ENCODE measurements at regions not wholly inside any gene's neighbourhood (a gene's known extent, or its start where the extent isn't known, plus 50 kb on each side); places are given as distances from the start of the nearest gene placed in this dataset.

DNA sequence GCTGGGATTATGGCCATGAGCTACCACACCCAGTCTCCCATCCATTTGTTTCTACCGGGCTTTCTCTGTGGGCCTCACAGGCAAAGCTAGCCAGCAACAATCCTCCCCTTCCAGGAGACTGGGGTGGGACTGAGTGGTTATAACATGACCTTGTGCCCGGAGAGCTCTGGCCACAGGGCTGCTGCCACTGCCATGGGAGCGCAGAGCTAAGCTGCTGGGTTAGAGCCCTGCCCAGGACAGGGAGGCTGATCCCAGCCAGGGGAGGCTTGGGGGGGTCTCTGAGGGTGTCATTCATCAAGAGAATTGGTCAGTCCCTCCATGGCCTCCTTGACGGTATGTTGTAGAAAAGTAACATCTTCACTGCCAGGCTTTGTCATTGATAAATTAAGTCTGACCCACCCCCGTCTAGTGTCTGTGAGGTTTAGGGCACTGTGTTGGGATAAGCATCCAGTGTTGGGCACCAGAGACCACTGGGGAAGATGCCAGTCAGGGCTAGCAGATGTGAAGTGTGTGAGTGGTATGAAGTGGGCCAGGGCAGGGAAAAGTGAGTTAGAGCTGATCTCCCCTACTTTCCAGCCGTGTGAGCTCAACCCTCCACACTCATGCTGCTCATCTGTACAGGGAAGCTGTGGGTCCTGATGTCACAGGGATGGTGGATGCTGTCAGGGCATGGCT lies 368.4 kb upstream of the HS6ST1 start:
- no peak for TF ChIP-seq PAX5 (IDR thresholded peaks at IDR 0.05; ENCODE audit: insufficient read depth, low read length, severe bottlenecking)
- TF ChIP-seq POU2F2 (IDR thresholded peaks at IDR 0.05; ENCODE audit: low read depth, low read length): no peak
- no peak for TF ChIP-seq TAF1 (IDR thresholded peaks at IDR 0.05; ENCODE audit: low read depth, low read length)
- TF ChIP-seq POLR2AphosphoS5 (IDR thresholded peaks at IDR 0.05; ENCODE audit: low read depth, low read length): no peak
- no peak for TF ChIP-seq SPI1 (IDR thresholded peaks at IDR 0.05; ENCODE audit: low read depth, low read length)
- TF ChIP-seq POLR2A (IDR thresholded peaks at IDR 0.05; ENCODE audit: low read depth, low read length): no peak
- no peak for FAIRE-seq

DNA sequence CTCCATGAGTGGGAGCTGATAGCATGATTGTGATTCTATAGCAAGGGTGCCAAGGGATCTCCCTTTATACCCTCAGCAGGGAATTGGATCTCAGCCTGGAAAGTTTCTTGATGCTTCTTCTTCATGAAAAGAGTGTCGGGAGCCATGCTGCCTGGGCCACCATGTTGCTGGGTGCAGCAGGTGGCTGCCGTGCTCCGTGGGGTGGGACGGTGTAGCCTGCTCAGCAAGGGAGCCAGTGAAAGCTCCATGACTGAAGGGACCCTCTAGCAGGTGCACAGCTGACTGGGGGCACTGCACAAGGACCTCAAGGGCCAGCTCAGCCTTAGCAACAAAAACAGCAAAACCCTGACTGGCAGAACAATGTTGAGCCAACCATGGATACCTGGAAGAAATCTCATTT lies 368.9 kb upstream of the HS6ST1 start:
- DNase-seq (ENCODE audit: insufficient read length, low spot score) (no peak), FAIRE-seq (no peak)
- TF ChIP-seq PAX5 (IDR thresholded peaks at IDR 0.05; ENCODE audit: insufficient read depth, low read length, severe bottlenecking): no peak
- TF ChIP-seq TAF1 (IDR thresholded peaks at IDR 0.05; ENCODE audit: low read depth, low read length): no peak
- TF ChIP-seq POLR2A (IDR thresholded peaks at IDR 0.05; ENCODE audit: low read depth, low read length): no peak
- no peak for TF ChIP-seq POLR2AphosphoS5 (IDR thresholded peaks at IDR 0.05; ENCODE audit: low read depth, low read length)
- TF ChIP-seq POU2F2 (IDR thresholded peaks at IDR 0.05; ENCODE audit: low read depth, low read length): no peak
- TF ChIP-seq SPI1 (IDR thresholded peaks at IDR 0.05; ENCODE audit: low read depth, low read length): no peak

More for the DNA sequence above, 368.4 kb upstream of the HS6ST1 start:
- DNase-seq (ENCODE audit: insufficient read length, low spot score): no peak

DNA sequence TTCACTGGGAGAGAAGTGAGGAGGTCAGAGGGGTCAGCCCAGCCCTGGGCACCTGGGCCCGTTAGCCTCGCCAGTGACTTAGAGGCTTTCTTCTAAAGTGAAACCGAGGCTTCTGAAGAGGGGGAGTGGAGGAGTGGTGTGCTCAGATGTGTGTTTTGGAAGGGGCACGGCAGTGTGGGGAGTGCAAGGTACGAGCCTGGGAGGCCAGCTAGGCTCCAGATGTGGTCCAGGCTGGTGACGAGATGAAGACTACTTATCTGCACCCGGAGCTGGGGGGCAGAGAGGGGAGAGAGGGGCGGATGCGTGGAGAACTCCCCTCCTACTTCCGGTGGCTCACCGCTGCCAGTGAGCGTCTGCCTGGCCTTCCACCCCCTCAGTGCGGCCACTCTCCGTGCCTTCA lies 371.3 kb upstream of the HS6ST1 start:
- FAIRE-seq: no peak
- DNase-seq (ENCODE audit: insufficient read length, low spot score): no peak
- TF ChIP-seq SPI1 (IDR thresholded peaks at IDR 0.05; ENCODE audit: low read depth, low read length) (no peak), POU2F2 (IDR thresholded peaks at IDR 0.05; ENCODE audit: low read depth, low read length) (no peak), TAF1 (IDR thresholded peaks at IDR 0.05; ENCODE audit: low read depth, low read length) (no peak), POLR2A (IDR thresholded peaks at IDR 0.05; ENCODE audit: low read depth, low read length) (no peak), PAX5 (IDR thresholded peaks at IDR 0.05; ENCODE audit: insufficient read depth, low read length, severe bottlenecking) (no peak), POLR2AphosphoS5 (IDR thresholded peaks at IDR 0.05; ENCODE audit: low read depth, low read length) (no peak)

DNA sequence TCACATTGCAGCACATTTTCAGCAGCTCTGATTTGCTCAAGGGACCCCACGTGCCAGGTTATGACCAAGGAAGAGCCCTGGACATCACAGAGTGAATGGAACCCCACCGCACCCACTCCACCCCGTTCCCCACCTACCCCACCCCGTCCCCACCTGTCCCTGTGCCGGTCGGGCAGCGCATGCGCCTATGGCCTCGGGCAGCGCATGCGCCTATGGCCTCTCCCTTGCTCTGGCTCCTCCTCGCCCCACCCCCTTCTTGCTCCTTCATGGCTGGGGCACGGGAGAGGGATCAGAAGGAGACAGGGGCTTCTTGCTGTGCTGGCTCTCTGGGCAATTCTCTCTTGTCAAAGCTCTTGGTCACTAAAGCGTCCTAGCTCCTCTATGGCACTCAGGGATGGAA lies 371.8 kb upstream of the HS6ST1 start:
- no peak for FAIRE-seq
- TF ChIP-seq POU2F2 (IDR thresholded peaks at IDR 0.05; ENCODE audit: low read depth, low read length) (no peak), POLR2A (IDR thresholded peaks at IDR 0.05; ENCODE audit: low read depth, low read length) (no peak), PAX5 (IDR thresholded peaks at IDR 0.05; ENCODE audit: insufficient read depth, low read length, severe bottlenecking) (no peak), SPI1 (IDR thresholded peaks at IDR 0.05; ENCODE audit: low read depth, low read length) (no peak), POLR2AphosphoS5 (IDR thresholded peaks at IDR 0.05; ENCODE audit: low read depth, low read length) (no peak), TAF1 (IDR thresholded peaks at IDR 0.05; ENCODE audit: low read depth, low read length) (no peak)
- DNase-seq (ENCODE audit: insufficient read length, low spot score): no peak

DNA sequence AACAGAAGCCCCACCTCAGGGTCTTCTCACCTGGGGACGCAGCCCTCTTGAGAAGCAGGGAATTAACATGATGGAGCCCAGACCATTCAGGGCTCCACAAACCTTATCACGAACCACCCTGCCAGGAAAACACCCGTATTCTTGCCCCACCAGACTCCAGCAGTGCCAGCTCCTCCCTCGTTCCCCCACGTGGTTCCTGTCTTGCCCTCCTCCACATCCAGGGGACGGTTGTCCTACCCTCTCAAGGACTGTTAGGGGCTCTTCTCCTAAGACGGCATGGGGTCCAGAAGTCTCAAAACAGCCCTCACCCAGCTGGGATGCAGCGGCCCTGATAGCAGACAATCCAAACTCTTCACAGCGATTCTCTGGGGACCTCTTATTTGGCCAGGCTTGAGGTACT lies 372.2 kb upstream of the HS6ST1 start:
- DNase-seq (ENCODE audit: insufficient read length, low spot score): no peak
- FAIRE-seq: no peak
- TF ChIP-seq TAF1 (IDR thresholded peaks at IDR 0.05; ENCODE audit: low read depth, low read length): no peak
- no peak for TF ChIP-seq POLR2AphosphoS5 (IDR thresholded peaks at IDR 0.05; ENCODE audit: low read depth, low read length)
- no peak for TF ChIP-seq POU2F2 (IDR thresholded peaks at IDR 0.05; ENCODE audit: low read depth, low read length)
- TF ChIP-seq SPI1 (IDR thresholded peaks at IDR 0.05; ENCODE audit: low read depth, low read length): no peak
- TF ChIP-seq POLR2A (IDR thresholded peaks at IDR 0.05; ENCODE audit: low read depth, low read length): no peak

DNA sequence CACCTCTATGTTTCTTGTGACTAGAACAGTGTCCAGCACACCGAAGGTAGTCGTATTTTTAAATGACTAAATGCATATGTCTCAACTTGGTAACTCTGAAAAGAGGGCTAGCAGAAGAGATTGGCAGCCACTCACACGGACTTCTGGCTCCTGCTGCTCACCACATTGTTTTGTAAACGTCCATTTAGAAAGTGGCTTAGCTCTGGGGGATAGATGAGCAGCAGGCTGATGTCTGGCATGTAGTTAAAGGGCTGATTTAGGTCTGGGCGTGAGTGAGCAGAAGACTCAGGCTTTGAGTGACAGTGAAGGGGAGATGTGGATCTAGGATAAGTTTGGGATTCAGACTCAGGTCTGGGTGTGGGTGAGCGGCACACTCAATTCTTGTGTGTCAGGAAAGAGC lies 372.9 kb upstream of the HS6ST1 start:
- FAIRE-seq: no peak
- no peak for TF ChIP-seq POLR2A (IDR thresholded peaks at IDR 0.05; ENCODE audit: low read depth, low read length)
- TF ChIP-seq SPI1 (IDR thresholded peaks at IDR 0.05; ENCODE audit: low read depth, low read length): no peak
- no peak for TF ChIP-seq TAF1 (IDR thresholded peaks at IDR 0.05; ENCODE audit: low read depth, low read length)
- no peak for TF ChIP-seq POU2F2 (IDR thresholded peaks at IDR 0.05; ENCODE audit: low read depth, low read length)
- no peak for TF ChIP-seq PAX5 (IDR thresholded peaks at IDR 0.05; ENCODE audit: insufficient read depth, low read length, severe bottlenecking)
- DNase-seq (ENCODE audit: insufficient read length, low spot score): no peak

DNA sequence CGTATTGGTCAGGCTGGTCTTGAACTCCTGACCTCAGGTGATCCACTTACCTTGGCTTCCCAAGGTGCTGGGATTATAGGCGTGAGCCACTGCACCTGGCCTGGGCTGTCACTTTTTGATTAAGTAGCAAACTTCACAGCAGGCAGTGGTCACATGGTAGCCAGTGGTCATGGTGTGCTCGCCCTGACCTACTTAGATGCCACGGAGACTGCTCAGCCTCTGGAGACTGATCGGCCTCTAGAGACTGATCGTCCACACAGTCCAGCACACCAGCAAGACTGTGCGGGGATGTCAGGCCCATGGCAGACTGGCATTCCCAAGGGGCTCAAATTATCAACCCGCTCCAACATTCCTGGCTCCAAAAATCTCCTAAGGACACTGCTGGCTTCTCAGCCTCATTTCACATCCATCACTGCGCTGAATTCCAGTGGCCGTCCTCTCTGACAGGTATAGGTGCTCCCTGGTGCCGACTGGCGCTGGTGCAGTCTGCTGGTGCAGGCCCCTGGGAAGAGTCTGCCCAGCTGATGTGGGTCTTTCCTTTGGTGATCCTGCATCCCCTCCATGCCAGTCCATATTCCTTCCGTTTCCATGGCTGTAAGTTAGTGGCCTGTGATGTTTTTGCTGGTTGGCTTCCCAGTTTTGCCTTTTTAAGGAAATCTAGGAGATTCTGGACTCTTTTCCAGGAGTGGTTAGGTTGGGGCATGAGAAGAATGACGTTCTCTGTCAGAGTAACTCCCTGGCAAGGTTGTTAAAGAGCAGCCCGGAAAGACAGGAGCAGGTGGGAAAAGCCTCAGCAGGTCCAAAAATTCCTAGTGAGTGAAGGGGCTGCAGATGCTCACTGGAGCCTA lies 374.5 kb upstream of the HS6ST1 start:
- no peak for FAIRE-seq
- TF ChIP-seq POLR2AphosphoS5 (IDR thresholded peaks at IDR 0.05; ENCODE audit: low read depth, low read length) (no peak), POLR2A (IDR thresholded peaks at IDR 0.05; ENCODE audit: low read depth, low read length) (no peak), TAF1 (IDR thresholded peaks at IDR 0.05; ENCODE audit: low read depth, low read length) (no peak), PAX5 (IDR thresholded peaks at IDR 0.05; ENCODE audit: insufficient read depth, low read length, severe bottlenecking) (no peak), SPI1 (IDR thresholded peaks at IDR 0.05; ENCODE audit: low read depth, low read length) (no peak), POU2F2 (IDR thresholded peaks at IDR 0.05; ENCODE audit: low read depth, low read length) (no peak)

DNA sequence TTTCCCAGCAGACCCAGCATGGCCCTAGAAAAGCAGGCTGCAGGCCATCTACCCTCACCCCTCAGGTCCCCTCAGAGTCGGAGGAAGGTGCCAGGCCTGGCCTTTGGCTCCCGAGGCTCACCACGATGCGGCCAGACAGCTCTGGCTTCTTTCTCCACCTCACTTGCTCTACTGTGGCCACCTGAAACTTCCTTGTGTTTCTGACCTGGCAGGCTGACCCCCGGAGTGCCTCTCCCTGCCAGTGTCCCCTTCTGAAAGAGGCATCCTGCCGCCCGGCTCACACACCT lies 375.0 kb upstream of the HS6ST1 start:
- FAIRE-seq (no peak), DNase-seq (ENCODE audit: insufficient read length, low spot score) (no peak)
- TF ChIP-seq PAX5 (IDR thresholded peaks at IDR 0.05; ENCODE audit: insufficient read depth, low read length, severe bottlenecking) (no peak), POLR2A (IDR thresholded peaks at IDR 0.05; ENCODE audit: low read depth, low read length) (no peak), POLR2AphosphoS5 (IDR thresholded peaks at IDR 0.05; ENCODE audit: low read depth, low read length) (no peak), SPI1 (IDR thresholded peaks at IDR 0.05; ENCODE audit: low read depth, low read length) (no peak), TAF1 (IDR thresholded peaks at IDR 0.05; ENCODE audit: low read depth, low read length) (no peak), POU2F2 (IDR thresholded peaks at IDR 0.05; ENCODE audit: low read depth, low read length) (no peak)

More for the DNA sequence above, 374.5 kb upstream of the HS6ST1 start:
- no peak for DNase-seq (ENCODE audit: insufficient read length, low spot score)

DNA sequence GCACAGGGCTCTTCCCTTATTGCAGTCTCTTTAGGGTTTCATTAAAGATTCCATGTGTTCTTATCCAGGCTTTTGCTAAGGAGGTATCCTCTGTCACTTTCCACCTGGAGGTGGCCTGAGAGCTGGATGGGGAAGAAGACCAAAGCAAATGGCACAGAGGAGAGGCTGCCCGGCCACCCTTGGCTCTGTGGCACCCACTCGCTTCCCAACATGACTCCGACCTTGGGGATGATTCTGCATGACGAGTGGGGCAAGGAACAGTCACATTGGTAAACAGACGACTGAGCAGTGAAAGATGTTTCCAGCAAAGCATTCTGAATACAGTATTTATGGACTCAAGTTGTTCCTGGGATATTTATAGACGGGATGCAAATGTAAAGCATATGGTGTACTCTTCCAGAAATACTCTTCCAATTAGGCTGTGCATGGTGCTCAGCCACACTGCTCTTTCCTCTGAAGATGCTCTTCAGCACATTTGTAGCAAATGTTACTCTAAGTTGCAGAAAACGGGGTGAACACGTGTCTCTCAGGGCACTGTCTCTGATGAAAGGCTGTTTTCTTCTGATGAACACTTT lies 377.1 kb upstream of the HS6ST1 start:
- FAIRE-seq (no peak), DNase-seq (ENCODE audit: insufficient read length, low spot score) (no peak)
- TF ChIP-seq POLR2A (IDR thresholded peaks at IDR 0.05; ENCODE audit: low read depth, low read length) (no peak), POU2F2 (IDR thresholded peaks at IDR 0.05; ENCODE audit: low read depth, low read length) (no peak), TAF1 (IDR thresholded peaks at IDR 0.05; ENCODE audit: low read depth, low read length) (no peak), SPI1 (IDR thresholded peaks at IDR 0.05; ENCODE audit: low read depth, low read length) (no peak), POLR2AphosphoS5 (IDR thresholded peaks at IDR 0.05; ENCODE audit: low read depth, low read length) (no peak), PAX5 (IDR thresholded peaks at IDR 0.05; ENCODE audit: insufficient read depth, low read length, severe bottlenecking) (no peak)
